Ishikawa (cell line): ENCODE measurements at regions not wholly inside any gene's neighbourhood (a gene's known extent, or its start where the extent isn't known, plus 50 kb on each side); places are given as distances from the start of the nearest gene placed in this dataset.

Source experiments
- CEBPB ChIP-seq: IDR thresholded peaks from 2 replicates; pipeline ENCODE4 v1.6.1; 2012
- CREB1 ChIP-seq: IDR thresholded peaks from 2 replicates; pipeline ENCODE4 v1.6.1; 2012; ENCODE audit warnings: low read depth
- FOXM1 ChIP-seq: IDR thresholded peaks from 2 replicates; pipeline ENCODE4 v1.6.1; 2012; ENCODE audit warnings: low read depth, borderline replicate concordance
- TAF1 ChIP-seq: IDR thresholded peaks from 2 replicates; pipeline ENCODE4 v1.6.1; 2012; ENCODE audit warnings: low read depth, mild to moderate bottlenecking

GRCh38 chr2:234423884-234424283, 73.0 kb downstream of the ARL4C start:
- TF ChIP-seq FOXM1 = no peak
- TF ChIP-seq CREB1 = no peak
- no peak for TF ChIP-seq CEBPB
- TF ChIP-seq TAF1 = no peak
